IMR-90 (cell line): ENCODE measurements at regions not wholly inside any gene's neighbourhood (a gene's known extent, or its start where the extent isn't known, plus 50 kb on each side); places are given as distances from the start of the nearest gene placed in this dataset.

ENCODE experiments used
- ATAC-seq: fragments of 200-7000 bp; cut with Tn5 transposase; 2 replicates; pipeline ENCODE4 v1.9.1; 2020; ENCODE audit warnings: low read depth, mild to moderate bottlenecking, moderate library complexity
- BruUV-seq: library from RNA; stranded (reverse); fragments of 400-500 nt; replicated peaks from 2 replicates; lab custom pipeline; 2021; lab: Mats Ljungman, UMichigan
- CTCF ChIA-PET: fragments of 300-600 bp; formaldehyde crosslinking; extraction: SDS; loops from one replicate; lab custom pipeline; 2021; ENCODE audit warnings: antibody characterized with exemption; lab: Yijun Ruan, JAX
- POLR2A ChIA-PET: fragments of 300-600 bp; sonication (Branson Sonifier 250); formaldehyde crosslinking; loops from one replicate; lab custom pipeline; 2022; ENCODE audit warnings: antibody characterized with exemption; ENCODE audit not compliant: unreplicated experiment; lab: Charles Lee
- DNase-seq: peaks from one replicate; pipeline ENCODE4 v3.0.0; 2013
- H2AFZ ChIP-seq: replicated peaks from 2 replicates; pipeline ENCODE3; 2013; ENCODE audit warnings: low read length, mild to moderate bottlenecking; ENCODE audit not compliant: poor library complexity
- H2AK5ac ChIP-seq: 2 replicates; pipeline ENCODE4 v1.6.1; 2013; ENCODE audit warnings: low read depth, low read length, inconsistent platforms
- H2AK9ac ChIP-seq: replicated peaks from 2 replicates; pipeline ENCODE3; 2013; ENCODE audit warnings: mild to moderate bottlenecking, low read depth, low read length, moderate library complexity; ENCODE audit not compliant: poor library complexity
- H2BK120ac ChIP-seq: 2 replicates; pipeline ENCODE4 v1.6.1; 2013; ENCODE audit warnings: low read depth, low read length, inconsistent platforms
- H2BK15ac ChIP-seq: 3 replicates; pipeline ENCODE4 v1.6.1; 2013; ENCODE audit warnings: low read depth, low read length, inconsistent platforms
- H2BK20ac ChIP-seq: 2 replicates; pipeline ENCODE4 v1.6.1; 2013; ENCODE audit warnings: low read depth, mild to moderate bottlenecking, inconsistent platforms, low read length, moderate library complexity
- H2BK5ac ChIP-seq: 2 replicates; pipeline ENCODE4 v1.6.1; 2013; ENCODE audit warnings: mild to moderate bottlenecking, low read depth, low read length, inconsistent platforms; ENCODE audit not compliant: poor library complexity, severe bottlenecking
- H3K14ac ChIP-seq: replicated peaks from 2 replicates; pipeline ENCODE4 v1.6.1; 2013; ENCODE audit warnings: low read depth, low read length, inconsistent platforms
- H3K18ac ChIP-seq: 2 replicates; pipeline ENCODE4 v1.6.1; 2013; ENCODE audit warnings: low read depth, low read length, control low read depth
- H3K23ac ChIP-seq: 2 replicates; pipeline ENCODE4 v1.6.1; 2013; ENCODE audit warnings: low read depth, low read length, inconsistent platforms
- H3K27ac ChIP-seq: 2 replicates; pipeline ENCODE4 v1.5.1; 2013; ENCODE audit warnings: mild to moderate bottlenecking, control low read depth, low read length; ENCODE audit not compliant: insufficient read depth
- H3K27me3 ChIP-seq: 2 replicates; pipeline ENCODE4 v1.6.1; 2013; ENCODE audit warnings: low read length; ENCODE audit not compliant: control insufficient read depth, insufficient read depth
- H3K36me3 ChIP-seq: 2 replicates; pipeline ENCODE4 v1.6.1; 2013; ENCODE audit warnings: low read length, mixed read lengths; ENCODE audit not compliant: control insufficient read depth, insufficient read depth
- H3K4ac ChIP-seq: 2 replicates; pipeline ENCODE4 v1.6.1; 2013; ENCODE audit warnings: low read depth, low read length, inconsistent platforms
- H3K4me1 ChIP-seq: 2 replicates; pipeline ENCODE4 v1.6.1; 2013; ENCODE audit warnings: low read length, mixed read lengths; ENCODE audit not compliant: control insufficient read depth, insufficient read depth
- H3K4me2 ChIP-seq: 2 replicates; pipeline ENCODE4 v1.6.1; 2013; ENCODE audit warnings: low read depth, mild to moderate bottlenecking, control low read depth, low read length, moderate library complexity
- H3K4me3 ChIP-seq: 2 replicates; pipeline ENCODE4 v1.5.1; 2013; ENCODE audit warnings: low read depth, mild to moderate bottlenecking, control low read depth, low read length, moderate library complexity; ENCODE audit not compliant: insufficient read depth
- H3K56ac ChIP-seq: 2 replicates; pipeline ENCODE4 v1.6.1; 2013; ENCODE audit warnings: low read length, inconsistent platforms; ENCODE audit not compliant: insufficient read depth; ENCODE audit errors: extremely low read depth
- H3K79me1 ChIP-seq, 2 experiments: 2 replicates each; pipeline ENCODE4 v1.6.1; 2013; ENCODE audit warnings: low read length in 2 of 2, inconsistent platforms in 1 of 2, low read depth in 1 of 2
- H3K9ac ChIP-seq: 2 replicates; pipeline ENCODE4 v1.6.1; 2013; ENCODE audit warnings: low read depth, low read length, control low read depth
- H3K9me1 ChIP-seq: 2 replicates; pipeline ENCODE4 v1.6.1; 2013; ENCODE audit warnings: low read length, inconsistent platforms; ENCODE audit not compliant: insufficient read depth
- H3K9me3 ChIP-seq: 2 replicates; pipeline ENCODE4 v1.6.1; 2013; ENCODE audit warnings: low read length; ENCODE audit not compliant: control insufficient read depth, insufficient read depth
- H4K20me1 ChIP-seq: 2 replicates; pipeline ENCODE4 v1.6.1; 2013; ENCODE audit warnings: low read length, inconsistent platforms; ENCODE audit not compliant: insufficient read depth
- H4K5ac ChIP-seq: 2 replicates; pipeline ENCODE4 v1.6.1; 2013; ENCODE audit warnings: mild to moderate bottlenecking, low read depth, low read length, control low read depth
- H4K8ac ChIP-seq, 2 experiments: 2 replicates each; pipeline ENCODE4 v1.6.1; 2013; ENCODE audit warnings: low read depth in 2 of 2, low read length in 2 of 2, control low read depth in 1 of 2, inconsistent platforms in 1 of 2
- H4K91ac ChIP-seq: 2 replicates; pipeline ENCODE4 v1.6.1; 2013; ENCODE audit warnings: low read depth, low read length, inconsistent platforms; ENCODE audit not compliant: insufficient read depth
- MAZ ChIP-seq: IDR thresholded peaks from 2 replicates; pipeline ENCODE4 v1.6.1; 2012; ENCODE audit warnings: low read depth, mild to moderate bottlenecking, low read length, improper control_type of control experiment, moderate library complexity, borderline replicate concordance
- WGBS, 2 experiments: methylation state at CpG; one replicate each; pipeline versions ENCODE4 v1.1.5 to v1.1.7; 2013; ENCODE audit warnings: missing lambda C conversion rate in 2 of 2; ENCODE audit not compliant: insufficient read length in 1 of 2; ENCODE audit errors: extremely low coverage in 2 of 2; 5-methylcytosine and 5-hydroxymethylcytosine counted together
- dilution Hi-C: fragments of 300-500 bp; cut with HindIII; formaldehyde crosslinking; loops from one replicate; pipeline ENCODE4 v1.14.3; 2018; ENCODE audit warnings: low sequenced_read_pairs; ENCODE audit not compliant: unreplicated experiment
- in situ Hi-C: fragments of 300-500 bp; cut with MboI; formaldehyde crosslinking; loops from 3 replicates; pipeline ENCODE4 v1.14.3; 2019; ENCODE audit warnings: low sequenced_read_pairs, inconsistent platforms, mixed read lengths
- intact Hi-C: fragments of 100-400 bp; cut with micrococcal nuclease; formaldehyde crosslinking; loops from 2 replicates; pipeline ENCODE4 v1.10.0; 2022

DNA sequence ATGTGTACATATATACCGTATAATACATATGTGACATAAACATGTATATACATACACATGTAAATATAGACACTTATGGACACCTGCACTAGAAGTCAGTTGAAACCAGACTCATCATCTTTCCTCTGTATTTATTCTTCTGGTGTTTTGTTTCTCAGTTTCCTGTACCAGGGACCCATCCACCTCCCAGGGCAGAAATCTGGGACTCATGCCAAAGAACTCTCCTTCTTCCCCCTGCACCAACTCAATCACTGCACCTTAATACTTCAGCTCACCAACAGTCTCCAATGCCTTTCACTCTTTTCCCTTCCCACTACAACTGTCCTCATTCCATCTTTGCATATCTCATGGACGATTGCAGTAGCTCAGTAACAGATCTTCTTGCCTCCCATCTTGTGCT lies 428.0 kb downstream of the FBXO15 start:
- Histone ChIP-seq H3K56ac (no peak overlapping the region), H3K9me3 (0 out of 2 replicates have a peak, but pooled peaks cover 2% of the 10 kb centered on the region), H3K27me3 (no peaks in the 10 kb centered on the region), H3K4ac (no peak overlapping the region), H2AK9ac (no peak overlapping the region), H3K9ac (no peak overlapping the region), H3K18ac (no peak overlapping the region), H3K79me1 (no peaks in the 10 kb centered on the region), H3K23ac (no peak overlapping the region), H2AFZ (no peak overlapping the region), H2BK15ac (peak overlapping the region; percentile 2; the same call in 1 of the 3 replicates), H3K27ac (no peak overlapping the region), H3K4me3 (no peak overlapping the region), H4K20me1 (no peaks in the 10 kb centered on the region), H2BK20ac (no peak overlapping the region), H4K91ac (no peak overlapping the region), H2BK5ac (no peak overlapping the region), H4K5ac (no peak overlapping the region), H2AK5ac (peak overlapping the region; percentile 83; the same call in 1 of the 2 replicates), H3K14ac (peak overlapping the region; percentile 48; the same call in 1 of the 2 replicates), H2BK120ac (no peak overlapping the region), H3K36me3 (no peaks in the 10 kb centered on the region), H4K8ac (no peak overlapping the region), H3K4me1 (peaks cover 6% of the 10 kb centered on the region), H3K4me2 (no peak overlapping the region), H3K9me1 (peaks cover 13% of the 10 kb centered on the region)
- no TSS peak for BruUV-seq
- no peak for TF ChIP-seq MAZ
- in situ Hi-C loops (no loop called here), intact Hi-C loops (no loop called here), dilution Hi-C loops (no loop called here)
- ChIA-PET CTCF (no interaction called here), POLR2A (no interaction called here)
- 50% methylated on average over 1 of the region's 2 CpGs; no CpG with 5 or more reads in 1 of the 2 experiments for WGBS, 2 experiments
- DNase-seq (no peak), ATAC-seq (no peak)
